GM12873 (cell line): ENCODE measurements at regions not wholly inside any gene's neighbourhood (a gene's known extent, or its start where the extent isn't known, plus 50 kb on each side); places are given as distances from the start of the nearest gene placed in this dataset.

ENCODE experiments used
- TF ChIP-seq, protein P1 (sequence below): IDR thresholded peaks from 2 replicates; pipeline ENCODE4 v1.5.1; 2012; ENCODE audit warnings: low read depth, mild to moderate bottlenecking, moderate library complexity, low read length, control low read depth; ENCODE audit not compliant: insufficient read depth; ENCODE audit errors: missing control alignments

- TF ChIP-seq, protein P1, sequence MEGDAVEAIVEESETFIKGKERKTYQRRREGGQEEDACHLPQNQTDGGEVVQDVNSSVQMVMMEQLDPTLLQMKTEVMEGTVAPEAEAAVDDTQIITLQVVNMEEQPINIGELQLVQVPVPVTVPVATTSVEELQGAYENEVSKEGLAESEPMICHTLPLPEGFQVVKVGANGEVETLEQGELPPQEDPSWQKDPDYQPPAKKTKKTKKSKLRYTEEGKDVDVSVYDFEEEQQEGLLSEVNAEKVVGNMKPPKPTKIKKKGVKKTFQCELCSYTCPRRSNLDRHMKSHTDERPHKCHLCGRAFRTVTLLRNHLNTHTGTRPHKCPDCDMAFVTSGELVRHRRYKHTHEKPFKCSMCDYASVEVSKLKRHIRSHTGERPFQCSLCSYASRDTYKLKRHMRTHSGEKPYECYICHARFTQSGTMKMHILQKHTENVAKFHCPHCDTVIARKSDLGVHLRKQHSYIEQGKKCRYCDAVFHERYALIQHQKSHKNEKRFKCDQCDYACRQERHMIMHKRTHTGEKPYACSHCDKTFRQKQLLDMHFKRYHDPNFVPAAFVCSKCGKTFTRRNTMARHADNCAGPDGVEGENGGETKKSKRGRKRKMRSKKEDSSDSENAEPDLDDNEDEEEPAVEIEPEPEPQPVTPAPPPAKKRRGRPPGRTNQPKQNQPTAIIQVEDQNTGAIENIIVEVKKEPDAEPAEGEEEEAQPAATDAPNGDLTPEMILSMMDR = no peak
These were observed 251.9 kb upstream of the CHAC2 start for GRCh38 chr2:53515435-53516332.

DNA sequence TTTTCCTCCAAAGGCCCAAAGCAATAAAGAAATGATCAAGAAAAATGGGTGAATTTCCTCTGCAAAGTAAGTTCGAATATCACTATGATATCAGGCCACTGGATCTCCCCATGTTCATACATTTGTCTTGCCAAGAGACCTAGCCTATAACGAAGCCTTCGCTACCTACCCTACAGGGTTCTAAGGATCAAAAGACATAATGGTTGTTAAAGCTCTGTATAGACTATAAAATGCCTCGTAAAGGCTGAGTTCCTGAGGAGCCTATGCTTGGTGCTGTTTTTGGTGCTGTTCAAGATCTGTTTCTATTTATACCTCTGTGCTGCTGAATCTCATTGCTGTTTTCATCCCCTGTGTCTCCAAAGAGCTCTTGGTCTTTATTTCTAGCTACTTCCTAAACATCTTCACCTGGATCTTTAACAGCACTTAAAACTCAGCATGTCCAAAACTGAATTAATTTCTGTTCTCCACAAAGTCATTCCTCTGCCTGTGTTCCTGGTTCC lies 254.4 kb upstream of the CHAC2 start:
- TF ChIP-seq, protein P1 = no peak

GRCh38 chr2:53512071-53512826 lies 255.4 kb upstream of the CHAC2 start:
- TF ChIP-seq, protein P1 = no peak

DNA sequence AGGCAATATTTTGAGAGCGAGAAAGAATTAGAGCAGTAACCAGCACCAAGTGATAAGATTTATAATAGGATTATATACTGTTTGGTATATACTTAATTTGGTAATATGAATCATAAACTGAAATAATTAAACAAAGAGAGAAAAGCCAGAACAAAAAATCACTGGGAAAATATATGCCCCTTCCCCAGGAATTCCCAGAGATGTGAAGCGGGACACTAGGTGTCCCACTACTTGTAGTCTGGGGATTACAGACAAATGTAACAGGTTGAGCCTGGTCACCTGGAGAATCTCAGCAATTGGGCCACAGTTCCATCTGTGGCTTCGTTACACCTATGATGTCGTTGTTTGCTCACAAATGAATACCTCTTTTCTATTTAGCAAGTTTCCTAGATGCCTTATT lies 256.1 kb upstream of the CHAC2 start:
- TF ChIP-seq, protein P1 = no peak

DNA sequence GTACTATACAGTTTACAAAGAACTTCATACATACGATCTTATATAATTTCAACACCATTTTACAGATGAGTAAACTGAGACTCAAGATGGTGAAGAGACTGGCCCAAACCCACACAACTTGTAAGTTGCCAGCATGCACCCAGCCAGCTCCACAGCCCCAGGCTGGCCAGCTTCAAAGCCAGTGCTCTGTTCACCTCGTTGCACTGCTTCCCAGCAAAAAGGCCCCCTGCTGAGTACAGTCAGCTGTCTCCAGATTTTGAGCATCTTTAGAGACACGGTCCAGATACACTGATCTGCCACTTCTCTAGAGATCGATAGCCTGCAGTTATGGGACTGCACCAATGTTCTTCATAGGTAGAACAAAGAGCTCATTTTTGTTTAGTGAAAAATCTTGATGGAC lies 257.2 kb upstream of the CHAC2 start:
- TF ChIP-seq, protein P1 = no peak

DNA sequence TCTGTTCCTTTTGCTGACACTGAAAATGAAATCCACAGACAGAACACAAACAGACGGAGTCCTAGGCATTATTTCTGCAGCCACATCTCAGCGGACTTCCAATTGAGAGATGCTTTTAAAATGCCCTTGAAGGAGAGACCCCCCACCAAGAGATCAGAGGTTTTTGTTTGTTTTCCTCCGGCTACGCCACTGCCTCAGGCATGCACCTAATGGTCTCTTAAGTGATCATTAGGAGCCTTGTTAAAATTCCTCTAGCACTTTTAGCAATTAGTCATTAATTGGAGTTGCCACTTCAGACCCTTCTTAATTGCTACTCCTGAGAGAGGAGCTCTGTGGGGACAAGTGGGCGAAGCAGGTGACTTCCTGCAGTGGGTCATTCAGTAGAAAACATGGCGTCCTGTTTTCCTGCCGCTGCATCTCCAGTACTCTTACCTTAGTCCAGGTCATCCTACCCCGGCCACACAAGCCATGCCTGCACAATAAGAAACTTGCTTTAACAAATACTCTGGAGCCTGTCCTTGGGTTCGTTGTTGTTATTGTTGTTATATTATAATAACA lies 257.7 kb upstream of the CHAC2 start:
- TF ChIP-seq, protein P1 = no peak

DNA sequence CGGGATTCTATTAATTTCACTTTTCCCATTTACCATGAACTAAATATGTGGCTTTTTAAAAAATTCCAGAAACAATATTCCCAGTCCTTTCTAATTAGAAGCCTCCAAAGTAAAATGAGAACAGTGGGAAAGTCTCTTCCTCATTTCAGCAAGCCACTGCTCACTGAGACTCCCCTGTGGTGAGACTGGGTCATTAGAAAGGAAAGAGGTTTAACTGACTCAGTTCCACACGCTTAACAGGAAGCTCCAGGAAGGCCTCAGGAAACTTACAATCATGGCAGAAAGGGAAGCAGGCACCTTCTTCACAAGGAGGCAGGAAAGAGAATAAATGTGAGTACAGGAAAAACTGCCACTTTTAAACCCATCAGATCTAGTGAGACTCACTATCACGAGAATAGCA lies 258.9 kb upstream of the CHAC2 start:
- TF ChIP-seq, protein P1 = peak; percentile 7
